CD4-positive, alpha-beta T cell (primary cell): ENCODE measurements at regions not wholly inside any gene's neighbourhood (a gene's known extent, or its start where the extent isn't known, plus 50 kb on each side); places are given as distances from the start of the nearest gene placed in this dataset.

Source experiments
- ATAC-seq: fragments of 200-7000 bp; cut with Tn5 transposase; one replicate; pipeline ENCODE4 v1.10.0; 2022; ENCODE audit warnings: mild to moderate bottlenecking; ENCODE audit not compliant: poor library complexity
- CTCF ChIA-PET: fragments of 350-600 bp; sonication (Branson Sonifier 250); formaldehyde crosslinking; loops from one replicate; lab custom pipeline; 2021; ENCODE audit warnings: antibody characterized with exemption, inconsistent platforms; lab: Charles Lee
- POLR2A ChIA-PET: fragments of 350-600 bp; sonication (Branson Sonifier 250); formaldehyde crosslinking; loops from one replicate; lab custom pipeline; 2021; ENCODE audit warnings: antibody characterized with exemption, inconsistent platforms; lab: Charles Lee
- DNase-seq, 14 experiments: peaks; one replicate each; pipeline ENCODE4 v3.0.0-alpha.2; 2013 to 2020; ENCODE audit warnings: mixed read lengths in 2 of 14
- H3K27ac ChIP-seq, 2 donors: one replicate each; pipeline versions ENCODE4 v1.5.1 to v1.7.0; 2013; ENCODE audit warnings: low read length in 2 of 2, low read depth in 1 of 2, mild to moderate bottlenecking in 1 of 2
- H3K27me3 ChIP-seq, 2 experiments: 1 replicate in 1 of 2; 2 replicates in 1 of 2; pipeline versions ENCODE4 v1.6.1 to v1.7.0; 2013; ENCODE audit warnings: low read length in 2 of 2, control low read depth in 1 of 2, mild to moderate bottlenecking in 1 of 2, moderate library complexity in 1 of 2; ENCODE audit not compliant: insufficient read depth in 2 of 2, control insufficient read depth in 1 of 2
- H3K36me3 ChIP-seq: one replicate; pipeline ENCODE4 v1.6.1; 2013; ENCODE audit warnings: low read length, control low read depth; ENCODE audit not compliant: insufficient read depth
- H3K4me1 ChIP-seq: one replicate; pipeline ENCODE4 v1.6.1; 2013; ENCODE audit warnings: low read length, control low read depth; ENCODE audit not compliant: insufficient read depth
- H3K4me3 ChIP-seq: one replicate; pipeline ENCODE4 v1.5.1; 2013; ENCODE audit warnings: mild to moderate bottlenecking, low read length, moderate library complexity
- H3K9me3 ChIP-seq, 2 experiments: 1 replicate in 1 of 2; 2 replicates in 1 of 2; pipeline versions ENCODE4 v1.6.1 to v1.7.0; 2013; ENCODE audit warnings: low read length in 2 of 2, mild to moderate bottlenecking in 2 of 2, control low read depth in 1 of 2, moderate library complexity in 1 of 2; ENCODE audit not compliant: control insufficient read depth in 1 of 2, insufficient read depth in 1 of 2
- H3K27ac Mint-ChIP-seq: one replicate; pipeline ENCODE4 v1.8.0; 2020; ENCODE audit warnings: mixed read lengths
- H3K27me3 Mint-ChIP-seq: one replicate; pipeline ENCODE4 v1.8.0; 2021; ENCODE audit warnings: mixed read lengths
- H3K36me3 Mint-ChIP-seq: one replicate; pipeline ENCODE4 v1.8.0; 2021; ENCODE audit warnings: low read depth, mixed read lengths
- H3K4me1 Mint-ChIP-seq: one replicate; pipeline ENCODE4 v1.8.0; 2021; ENCODE audit warnings: low read depth, mixed read lengths
- H3K4me3 Mint-ChIP-seq: one replicate; pipeline ENCODE4 v1.8.0; 2020; ENCODE audit warnings: mild to moderate bottlenecking, mixed read lengths
- H3K9me3 Mint-ChIP-seq: one replicate; pipeline ENCODE4 v1.8.0; 2020; ENCODE audit warnings: mixed read lengths
- intact Hi-C, 2 experiments: fragments of 100-400 bp; cut with DNase I in 1 of 2; cut with micrococcal nuclease in 1 of 2; formaldehyde crosslinking; loops; one replicate each; pipeline versions ENCODE4 v1.15.1 to v1.9.0; 2023 to 2025; cut with DNase I, micrococcal nuclease
- TF ChIP-seq, protein P1 (sequence below): fragments of 200-600 bp; IDR thresholded peaks from one replicate; pipeline ENCODE4 v1.8.0; 2022; ENCODE audit warnings: antibody characterized with exemption, mild to moderate bottlenecking

DNA sequence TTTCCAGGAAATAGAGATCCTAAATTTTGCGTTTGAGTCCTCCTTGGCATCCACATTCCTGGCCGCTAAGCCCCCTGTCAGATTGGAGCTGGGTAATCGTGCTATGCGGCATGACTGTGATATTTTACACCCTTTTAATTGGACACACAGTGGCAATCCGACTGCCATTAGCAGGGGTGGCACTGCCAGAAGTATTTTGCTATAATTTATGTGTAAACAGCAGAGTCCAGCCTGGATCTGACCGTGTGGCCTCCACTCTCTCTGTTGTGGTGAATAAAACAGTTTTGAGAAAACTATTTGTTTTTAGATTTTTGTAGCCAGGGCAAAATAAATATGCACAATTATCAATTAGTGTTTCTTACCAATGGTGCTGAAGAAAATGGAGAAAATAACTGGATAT, 281.0 kb upstream of the IRX2 start:
- POLR2A ChIA-PET: no interaction called here

DNA sequence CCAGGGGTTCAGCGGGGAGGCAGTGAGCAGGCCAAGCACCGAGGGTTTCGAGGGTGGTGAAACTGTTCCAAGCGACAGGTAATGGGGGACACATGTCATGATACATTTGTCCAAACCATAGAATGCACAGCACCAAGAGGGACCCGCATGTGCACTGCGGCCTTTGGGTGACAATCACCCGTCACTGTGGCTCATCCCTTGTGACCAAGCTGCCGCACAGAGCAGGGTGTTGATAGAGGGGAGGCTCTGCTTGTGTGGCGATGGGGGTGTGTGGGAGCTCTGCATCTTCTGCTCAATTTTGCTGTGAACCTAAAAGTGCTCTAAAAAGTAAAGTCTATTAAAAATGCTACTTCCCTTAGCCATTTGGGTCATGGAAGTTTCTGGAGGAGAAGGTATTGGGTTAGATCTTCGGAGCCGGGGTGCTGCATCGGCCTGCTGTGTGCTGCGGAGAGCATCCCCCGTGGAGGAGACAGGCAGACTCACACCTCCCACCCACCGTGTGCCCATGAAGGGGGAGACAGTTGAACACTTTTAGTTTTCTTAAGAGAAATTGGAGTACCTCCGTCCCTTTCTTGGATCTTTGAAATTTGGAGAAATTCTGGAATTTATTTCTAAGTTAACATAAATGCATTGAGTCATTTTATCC, 280.4 kb upstream of the IRX2 start:
- Histone ChIP-seq H3K4me1 (no peaks in the 10 kb centered on the region), H3K27ac (no peak overlapping the region), H3K4me3 (no peak overlapping the region), H3K9me3 (peaks cover 0 to 53% of the 10 kb centered on the region in 2 experiments), H3K27me3 (no peaks in the 10 kb centered on the region), H3K36me3 (no peaks in the 10 kb centered on the region)
- DNase-seq (no peak), ATAC-seq (no peak)
- H3K4me3 Mint-ChIP-seq: no peak overlapping the region
- ChIA-PET CTCF (no interaction called here), POLR2A (no interaction called here)
- intact Hi-C loops: no loop called here
- no peaks in the 10 kb centered on the region for H3K36me3 Mint-ChIP-seq
- TF ChIP-seq, protein P1, sequence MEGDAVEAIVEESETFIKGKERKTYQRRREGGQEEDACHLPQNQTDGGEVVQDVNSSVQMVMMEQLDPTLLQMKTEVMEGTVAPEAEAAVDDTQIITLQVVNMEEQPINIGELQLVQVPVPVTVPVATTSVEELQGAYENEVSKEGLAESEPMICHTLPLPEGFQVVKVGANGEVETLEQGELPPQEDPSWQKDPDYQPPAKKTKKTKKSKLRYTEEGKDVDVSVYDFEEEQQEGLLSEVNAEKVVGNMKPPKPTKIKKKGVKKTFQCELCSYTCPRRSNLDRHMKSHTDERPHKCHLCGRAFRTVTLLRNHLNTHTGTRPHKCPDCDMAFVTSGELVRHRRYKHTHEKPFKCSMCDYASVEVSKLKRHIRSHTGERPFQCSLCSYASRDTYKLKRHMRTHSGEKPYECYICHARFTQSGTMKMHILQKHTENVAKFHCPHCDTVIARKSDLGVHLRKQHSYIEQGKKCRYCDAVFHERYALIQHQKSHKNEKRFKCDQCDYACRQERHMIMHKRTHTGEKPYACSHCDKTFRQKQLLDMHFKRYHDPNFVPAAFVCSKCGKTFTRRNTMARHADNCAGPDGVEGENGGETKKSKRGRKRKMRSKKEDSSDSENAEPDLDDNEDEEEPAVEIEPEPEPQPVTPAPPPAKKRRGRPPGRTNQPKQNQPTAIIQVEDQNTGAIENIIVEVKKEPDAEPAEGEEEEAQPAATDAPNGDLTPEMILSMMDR: no peak
- no peak overlapping the region for H3K27ac Mint-ChIP-seq
- H3K27me3 Mint-ChIP-seq: no peaks in the 10 kb centered on the region
- peaks cover 2% of the 10 kb centered on the region for H3K9me3 Mint-ChIP-seq
- H3K4me1 Mint-ChIP-seq: no peaks in the 10 kb centered on the region

More for the DNA sequence above, 281.0 kb upstream of the IRX2 start:
- Histone ChIP-seq H3K4me1 (no peaks in the 10 kb centered on the region), H3K27ac (no peak overlapping the region), H3K4me3 (no peak overlapping the region), H3K9me3 (peaks cover 0 to 46% of the 10 kb centered on the region in 2 experiments), H3K36me3 (no peaks in the 10 kb centered on the region), H3K27me3 (no peaks in the 10 kb centered on the region)
- Mint-ChIP-seq H3K4me1 (no peaks in the 10 kb centered on the region), H3K27me3 (no peaks in the 10 kb centered on the region), H3K4me3 (no peak overlapping the region), H3K36me3 (no peaks in the 10 kb centered on the region), H3K9me3 (peaks cover 4% of the 10 kb centered on the region), H3K27ac (no peak overlapping the region)
- CTCF ChIA-PET: no interaction called here
- ATAC-seq (no peak), DNase-seq (no peak)
- intact Hi-C loops: no loop called here
- TF ChIP-seq, protein P1: no peak

DNA sequence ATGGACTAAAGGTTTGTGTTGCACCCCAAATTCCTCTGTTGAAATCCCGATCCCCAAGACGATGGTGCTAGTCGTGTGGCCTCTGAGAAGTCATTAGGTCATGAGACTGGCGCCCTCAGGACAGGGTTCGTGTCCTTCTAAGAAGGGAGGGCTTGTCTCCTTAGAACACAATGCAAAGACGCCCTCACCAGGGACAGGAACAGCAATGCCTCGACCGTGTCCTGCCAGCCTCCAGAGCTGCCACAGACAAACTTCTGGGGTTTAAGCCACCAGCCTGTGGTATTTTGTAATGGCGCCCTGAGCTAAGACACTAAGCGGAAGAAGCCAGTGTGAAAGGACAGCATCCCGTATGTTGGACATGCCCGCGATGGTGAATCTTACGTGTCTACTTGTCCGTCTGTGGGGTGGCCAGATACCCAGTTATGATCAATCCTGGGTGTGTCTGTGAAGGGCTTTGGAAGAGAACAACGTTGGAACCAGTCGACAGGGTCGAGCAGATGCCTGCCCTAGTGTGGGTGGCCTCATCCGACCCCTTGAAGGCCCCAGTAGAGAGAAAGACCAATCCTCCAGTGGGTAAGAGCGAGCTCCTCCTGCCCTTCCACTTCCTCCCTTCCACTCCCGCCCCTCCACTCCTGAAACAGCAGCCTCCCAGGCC, 279.2 kb upstream of the IRX2 start:
- H3K36me3 ChIP-seq: no peaks in the 10 kb centered on the region
- no peak overlapping the region for H3K27ac ChIP-seq
- H3K27me3 Mint-ChIP-seq: no peaks in the 10 kb centered on the region
- TF ChIP-seq, protein P1: no peak
- no peaks in the 10 kb centered on the region for H3K27me3 ChIP-seq
- no peak overlapping the region for H3K4me3 Mint-ChIP-seq
- POLR2A ChIA-PET: no interaction called here
- CTCF ChIA-PET: no interaction called here
- intact Hi-C loops: no loop called here
- H3K27ac Mint-ChIP-seq: no peak overlapping the region
- no peak overlapping the region for H3K4me3 ChIP-seq
- H3K4me1 ChIP-seq: no peaks in the 10 kb centered on the region
- peaks cover 0 to 57% of the 10 kb centered on the region in 2 experiments for H3K9me3 ChIP-seq
- DNase-seq: no peak
- ATAC-seq: no peak
- H3K4me1 Mint-ChIP-seq: no peaks in the 10 kb centered on the region
- H3K36me3 Mint-ChIP-seq: no peaks in the 10 kb centered on the region
- H3K9me3 Mint-ChIP-seq: peaks cover 2% of the 10 kb centered on the region
